Brain microvascular endothelial cell (primary cell): ENCODE measurements at regions not wholly inside any gene's neighbourhood (a gene's known extent, or its start where the extent isn't known, plus 50 kb on each side); places are given as distances from the start of the nearest gene placed in this dataset.

Experiments used
- DNase-seq: peaks from one replicate; pipeline ENCODE4 v3.0.0-alpha.2; 2020
- H3K27ac ChIP-seq: fragments of 250-450 bp; sonication (Bioruptor Pico); 2 replicates; pipeline ENCODE4 v1.5.1; 2020; ENCODE audit warnings: mild to moderate bottlenecking, moderate library complexity
- H3K27me3 ChIP-seq: fragments of 250-450 bp; sonication (Bioruptor Pico); replicated peaks from 2 replicates; pipeline ENCODE4 v1.5.1; 2020; ENCODE audit warnings: mild to moderate bottlenecking
- H3K36me3 ChIP-seq: fragments of 250-450 bp; sonication (Bioruptor Pico); replicated peaks from 2 replicates; pipeline ENCODE4 v1.5.1; 2020; ENCODE audit warnings: mild to moderate bottlenecking
- H3K4me3 ChIP-seq: 2 replicates; pipeline ENCODE4 v1.5.1; 2011; ENCODE audit warnings: low read depth, mild to moderate bottlenecking, control low read depth, low read length, moderate library complexity
- CTCF ChIP-seq: IDR thresholded peaks from 2 replicates; pipeline ENCODE4 v1.5.1; 2011; ENCODE audit warnings: low read depth, mild to moderate bottlenecking, moderate library complexity, low read length, control low read depth, inconsistent platforms; ENCODE audit errors: missing control alignments
- in situ Hi-C: cut with HindIII; loops from 2 replicates; pipeline ENCODE4 v1.10.0; 2017; ENCODE audit warnings: low sequenced_read_pairs, low pct_ligation_motif_present

GRCh38 chr1:187451238-187451637 is 622.5 kb downstream of the PLA2G4A start:
- in situ Hi-C loops, result no loop called here
- Histone ChIP-seq H3K36me3 (no peaks in the 10 kb centered on the region), H3K27me3 (no peaks in the 10 kb centered on the region), H3K27ac (no peak overlapping the region), H3K4me3 (no peak overlapping the region)
- TF ChIP-seq CTCF, result no peak
- no peak for DNase-seq

- TF ChIP-seq CTCF, result no peak
- H3K36me3 ChIP-seq, result no peaks in the 10 kb centered on the region
- H3K27ac ChIP-seq, result no peak overlapping the region
- no peak overlapping the region for H3K4me3 ChIP-seq
- in situ Hi-C loops, result no loop called here
- no peaks in the 10 kb centered on the region for H3K27me3 ChIP-seq
- DNase-seq, result no peak
Measured at GRCh38 chr1:187454010-187454409, 625.3 kb downstream of the PLA2G4A start.

- no peak for TF ChIP-seq CTCF
- H3K36me3 ChIP-seq, result no peaks in the 10 kb centered on the region
- H3K4me3 ChIP-seq, result no peak overlapping the region
- in situ Hi-C loops, result no loop called here
- DNase-seq, result no peak
- no peaks in the 10 kb centered on the region for H3K27me3 ChIP-seq
- H3K27ac ChIP-seq, result no peak overlapping the region
Measured at GRCh38 chr1:187456446-187456845, 627.7 kb downstream of the PLA2G4A start.

- no peaks in the 10 kb centered on the region for H3K36me3 ChIP-seq
- TF ChIP-seq CTCF, result no peak
- in situ Hi-C loops, result no loop called here
- no peak overlapping the region for H3K4me3 ChIP-seq
- H3K27me3 ChIP-seq, result no peaks in the 10 kb centered on the region
- DNase-seq, result no peak
- no peak overlapping the region for H3K27ac ChIP-seq
Measured at GRCh38 chr1:187460093-187460492, 631.3 kb downstream of the PLA2G4A start.

- Histone ChIP-seq H3K27ac (no peak overlapping the region), H3K4me3 (no peak overlapping the region), H3K36me3 (no peaks in the 10 kb centered on the region), H3K27me3 (no peaks in the 10 kb centered on the region)
- in situ Hi-C loops, result no loop called here
- no peak for DNase-seq
- TF ChIP-seq CTCF, result no peak
Measured at GRCh38 chr1:187464320-187464719, 635.6 kb downstream of the PLA2G4A start.

GRCh38 chr1:187465441-187465840 is 636.7 kb downstream of the PLA2G4A start:
- no peaks in the 10 kb centered on the region for H3K27me3 ChIP-seq
- no peak for TF ChIP-seq CTCF
- no peaks in the 10 kb centered on the region for H3K36me3 ChIP-seq
- in situ Hi-C loops, result no loop called here
- DNase-seq, result no peak
- no peak overlapping the region for H3K27ac ChIP-seq
- no peak overlapping the region for H3K4me3 ChIP-seq
